NB4 (cell line): ENCODE measurements at regions not wholly inside any gene's neighbourhood (a gene's known extent, or its start where the extent isn't known, plus 50 kb on each side); places are given as distances from the start of the nearest gene placed in this dataset.

Source experiments
- CTCF ChIP-seq: IDR thresholded peaks from one replicate; pipeline ENCODE4 v1.5.1; 2012; ENCODE audit warnings: low read depth, low read length
- MAX ChIP-seq: IDR thresholded peaks from 2 replicates; pipeline ENCODE4 v1.6.1; 2011; ENCODE audit warnings: low read depth, low read length
- MYC ChIP-seq: IDR thresholded peaks from 2 replicates; pipeline ENCODE4 v1.6.1; 2011; ENCODE audit warnings: low read depth, low read length
- POLR2A ChIP-seq: IDR thresholded peaks from 2 replicates; pipeline ENCODE4 v1.6.1; 2011; ENCODE audit warnings: mild to moderate bottlenecking; ENCODE audit not compliant: insufficient read length; ENCODE audit errors: extremely low read depth

- TF ChIP-seq CTCF: no peak
- no peak for TF ChIP-seq POLR2A
- no peak for TF ChIP-seq MAX
- no peak for TF ChIP-seq MYC
These were observed 176.9 kb downstream of the RPS24 start for GRCh38 chr10:78210548-78210947.
